PC-9 (cell line): ENCODE measurements at regions not wholly inside any gene's neighbourhood (a gene's known extent, or its start where the extent isn't known, plus 50 kb on each side); places are given as distances from the start of the nearest gene placed in this dataset.

Source experiments
- CTCF ChIP-seq: fragments of 200-600 bp; sonication (generic); conservative IDR thresholded peaks from 2 replicates; pipeline ENCODE4 v1.6.1; 2017; ENCODE audit warnings: mixed run types, antibody characterized with exemption, mild to moderate bottlenecking, moderate library complexity
- EZH2 ChIP-seq: fragments of 200-600 bp; sonication (generic); IDR thresholded peaks from 2 replicates; pipeline ENCODE4 v1.8.0; 2017; ENCODE audit warnings: antibody characterized with exemption, low read depth

- no peak for TF ChIP-seq CTCF
- TF ChIP-seq EZH2: no peak
Measured at GRCh38 chr11:26778000-26778757, 56.3 kb upstream of the SLC5A12 start.
